Fibroblast of lung (primary cell): ENCODE measurements at regions not wholly inside any gene's neighbourhood (a gene's known extent, or its start where the extent isn't known, plus 50 kb on each side); places are given as distances from the start of the nearest gene placed in this dataset.

Experiments used
- DNase-seq, 2 donors: peaks; one replicate each; pipeline versions ENCODE4 v3.0.0 to v3.0.0-alpha.2; 2010; ENCODE audit warnings: low read depth in 2 of 2
- H2AFZ ChIP-seq: 2 replicates; pipeline ENCODE4 v1.5.1; 2012; ENCODE audit warnings: low read length, control low read depth, inconsistent platforms
- H3K27ac ChIP-seq: 2 replicates; pipeline ENCODE4 v1.5.1; 2011; ENCODE audit warnings: low read length, control low read depth; ENCODE audit not compliant: insufficient read depth
- H3K27me3 ChIP-seq: 2 replicates; pipeline ENCODE4 v1.5.1; 2011; ENCODE audit warnings: mild to moderate bottlenecking, low read length; ENCODE audit not compliant: control insufficient read depth, insufficient read depth
- H3K36me3 ChIP-seq: 2 replicates; pipeline ENCODE4 v1.5.1; 2011; ENCODE audit warnings: low read length; ENCODE audit not compliant: control insufficient read depth, insufficient read depth
- H3K4me1 ChIP-seq: 2 replicates; pipeline ENCODE4 v1.5.1; 2011; ENCODE audit warnings: low read length; ENCODE audit not compliant: control insufficient read depth, insufficient read depth; ENCODE audit errors: extremely low read depth
- H3K4me2 ChIP-seq: 2 replicates; pipeline ENCODE4 v1.5.1; 2011; ENCODE audit warnings: low read length, control low read depth; ENCODE audit not compliant: insufficient read depth; ENCODE audit errors: extremely low read depth
- H3K4me3 ChIP-seq, 4 experiments: fragments of 200-600 bp in 1 of 4; sonication (generic) in 1 of 4; replicated peaks in 1 of 4; 2 replicates each; pipeline ENCODE4 v1.5.1; 2011 to 2016; ENCODE audit warnings: low read length in 4 of 4, low read depth in 3 of 4, mild to moderate bottlenecking in 3 of 4, control low read depth in 2 of 4, inconsistent platforms in 1 of 4, mixed read lengths in 1 of 4; ENCODE audit not compliant: insufficient read depth in 1 of 4; ENCODE audit errors: control extremely low read depth in 1 of 4
- H3K79me2 ChIP-seq: 2 replicates; pipeline ENCODE4 v1.5.1; 2012; ENCODE audit warnings: mild to moderate bottlenecking, low read length, inconsistent platforms; ENCODE audit not compliant: control insufficient read depth, insufficient read depth
- H3K9ac ChIP-seq: 2 replicates; pipeline ENCODE4 v1.5.1; 2011; ENCODE audit warnings: mild to moderate bottlenecking, low read length, control low read depth; ENCODE audit not compliant: insufficient read depth
- H3K9me3 ChIP-seq: 2 replicates; pipeline ENCODE4 v1.5.1; 2012; ENCODE audit warnings: low read depth, low read length; ENCODE audit not compliant: control insufficient read depth, insufficient read depth
- H4K20me1 ChIP-seq: 2 replicates; pipeline ENCODE4 v1.5.1; 2011; ENCODE audit warnings: low read length; ENCODE audit not compliant: control insufficient read depth, insufficient read depth; ENCODE audit errors: extremely low read depth
- CTCF ChIP-seq, 2 donors: IDR thresholded peaks in 1 of 2; conservative IDR thresholded peaks in 1 of 2; 1 replicate in 1 of 2; 2 replicates in 1 of 2; pipeline ENCODE4 v1.5.1; 2011 to 2012; ENCODE audit warnings: low read length in 2 of 2, control low read depth in 1 of 2, inconsistent platforms in 1 of 2, low read depth in 1 of 2, mild to moderate bottlenecking in 1 of 2
- EZH2 ChIP-seq: IDR thresholded peaks from 2 replicates; pipeline ENCODE4 v1.5.1; 2012; ENCODE audit warnings: low read length, control low read depth, mild to moderate bottlenecking; ENCODE audit errors: missing control alignments

- H3K79me2 ChIP-seq, result no peaks in the 10 kb centered on the region
These were observed 648.4 kb downstream of the PTPRU start for GRCh38 chr1:29884740-29885139.

GRCh38 chr1:29883986-29884385 lies 647.7 kb downstream of the PTPRU start:
- TF ChIP-seq EZH2 (no peak), CTCF (conservative IDR thresholded peaks at IDR 0.05 in 1 of 2, IDR thresholded peaks at IDR 0.05 in 1 of 2; ENCODE audit: low read depth in 1 of 2, low read length in 2 of 2) (no peak)
- H3K4me2 ChIP-seq, result no peak overlapping the region
- H3K27ac ChIP-seq, result no peak overlapping the region
- H3K9me3 ChIP-seq, result no peaks in the 10 kb centered on the region
- H3K9ac ChIP-seq, result no peak overlapping the region
- H3K4me1 ChIP-seq, result no peaks in the 10 kb centered on the region
- no peak overlapping the region for H3K4me3 ChIP-seq
- H2AFZ ChIP-seq, result no peak overlapping the region
- H3K27me3 ChIP-seq, result no peaks in the 10 kb centered on the region
- H3K36me3 ChIP-seq, result no peaks in the 10 kb centered on the region
- no peaks in the 10 kb centered on the region for H3K79me2 ChIP-seq
- no peak for DNase-seq
- H4K20me1 ChIP-seq, result no peaks in the 10 kb centered on the region

More at GRCh38 chr1:29884740-29885139, 648.4 kb downstream of the PTPRU start:
- no peak overlapping the region for H3K4me2 ChIP-seq
- H3K4me3 ChIP-seq, result no peak overlapping the region
- H3K4me1 ChIP-seq, result no peaks in the 10 kb centered on the region
- DNase-seq, result no peak
- no peaks in the 10 kb centered on the region for H3K27me3 ChIP-seq
- no peak overlapping the region for H3K9ac ChIP-seq
- no peaks in the 10 kb centered on the region for H3K9me3 ChIP-seq
- no peak overlapping the region for H2AFZ ChIP-seq
- H4K20me1 ChIP-seq, result no peaks in the 10 kb centered on the region
- no peak for TF ChIP-seq CTCF (conservative IDR thresholded peaks at IDR 0.05 in 1 of 2, IDR thresholded peaks at IDR 0.05 in 1 of 2; ENCODE audit: low read depth in 1 of 2, low read length in 2 of 2)
- TF ChIP-seq EZH2, result no peak
- no peaks in the 10 kb centered on the region for H3K36me3 ChIP-seq
- no peak overlapping the region for H3K27ac ChIP-seq

- H4K20me1 ChIP-seq, result no peaks in the 10 kb centered on the region
- H3K4me3 ChIP-seq, result no peak overlapping the region
- TF ChIP-seq CTCF (conservative IDR thresholded peaks at IDR 0.05 in 1 of 2, IDR thresholded peaks at IDR 0.05 in 1 of 2; ENCODE audit: low read depth in 1 of 2, low read length in 2 of 2), result no peak
- no peak for TF ChIP-seq EZH2
These were observed 647.1 kb downstream of the PTPRU start for GRCh38 chr1:29883411-29883832.

More at GRCh38 chr1:29883411-29883832, 647.1 kb downstream of the PTPRU start:
- Histone ChIP-seq H3K36me3 (no peaks in the 10 kb centered on the region), H3K4me1 (no peaks in the 10 kb centered on the region), H3K27ac (no peak overlapping the region), H3K27me3 (no peaks in the 10 kb centered on the region), H3K79me2 (no peaks in the 10 kb centered on the region), H3K9ac (no peak overlapping the region), H2AFZ (no peak overlapping the region), H3K9me3 (no peaks in the 10 kb centered on the region), H3K4me2 (no peak overlapping the region)
- no peak for DNase-seq
